GM12892 (cell line): ENCODE measurements at regions not wholly inside any gene's neighbourhood (a gene's known extent, or its start where the extent isn't known, plus 50 kb on each side); places are given as distances from the start of the nearest gene placed in this dataset.
"Not testable (repeated sequence)": the region's sequence is repeated elsewhere in the genome, so short reads cannot be mapped to it uniquely, and the experiment has no call there.

Experiments used
- DNase-seq: peaks from one replicate; pipeline ENCODE4 v3.0.0; 2011; ENCODE audit not compliant: insufficient read length
- FAIRE-seq: peaks from 2 replicates; lab custom pipeline; 2011; peaks lifted over from hg19 to GRCh38; lab: Jason Lieb, UNC
- POLR2A ChIP-seq: IDR thresholded peaks from 2 replicates; pipeline ENCODE4 v1.6.1; 2011; ENCODE audit warnings: low read depth, low read length, control low read depth
- POLR2AphosphoS5 ChIP-seq: IDR thresholded peaks from 2 replicates; pipeline ENCODE4 v1.6.1; 2011; ENCODE audit warnings: low read depth, low read length, control low read depth
- TAF1 ChIP-seq: IDR thresholded peaks from 2 replicates; pipeline ENCODE4 v1.6.1; 2011; ENCODE audit warnings: low read depth, mild to moderate bottlenecking, control low read depth, low read length, borderline replicate concordance

- no peak for FAIRE-seq
- TF ChIP-seq TAF1: no peak
- TF ChIP-seq POLR2A: no peak
- TF ChIP-seq POLR2AphosphoS5: no peak
- DNase-seq: no peak
Measured at GRCh38 chr6:131443014-131443413, 130.0 kb upstream of the ARG1 start.

GRCh38 chr6:131443514-131443913 is 129.5 kb upstream of the ARG1 start:
- TF ChIP-seq TAF1 (no peak), POLR2A (no peak), POLR2AphosphoS5 (no peak)
- no peak for FAIRE-seq

GRCh38 chr6:131445356-131445755 is 127.7 kb upstream of the ARG1 start:
- FAIRE-seq, DNase-seq: not testable (repeated sequence)

More at GRCh38 chr6:131443514-131443913, 129.5 kb upstream of the ARG1 start:
- no peak for DNase-seq

- TF ChIP-seq POLR2A: no peak
- no peak for TF ChIP-seq TAF1
- no peak for TF ChIP-seq POLR2AphosphoS5
- DNase-seq (no peak), FAIRE-seq (no peak)
Measured at GRCh38 chr6:131450861-131451260, 122.2 kb upstream of the ARG1 start.

GRCh38 chr6:131451321-131452144 is 121.5 kb upstream of the ARG1 start:
- DNase-seq (no peak), FAIRE-seq (no peak)
- TF ChIP-seq POLR2A (no peak), TAF1 (no peak), POLR2AphosphoS5 (no peak)

- TF ChIP-seq TAF1 (no peak), POLR2AphosphoS5 (no peak), POLR2A (no peak)
- no peak for FAIRE-seq
- DNase-seq: no peak
Measured at GRCh38 chr6:131453803-131454202, 119.2 kb upstream of the ARG1 start.

- DNase-seq (no peak), FAIRE-seq (no peak)
- no peak for TF ChIP-seq POLR2AphosphoS5
- TF ChIP-seq POLR2A: no peak
- TF ChIP-seq TAF1: no peak
Measured at GRCh38 chr6:131456565-131456964, 116.5 kb upstream of the ARG1 start.

- FAIRE-seq (no peak), DNase-seq (no peak)
- no peak for TF ChIP-seq TAF1
- TF ChIP-seq POLR2A: no peak
- TF ChIP-seq POLR2AphosphoS5: no peak
Measured at GRCh38 chr6:131459005-131459404, 114.0 kb upstream of the ARG1 start.

- TF ChIP-seq POLR2AphosphoS5 (no peak), TAF1 (no peak), POLR2A (no peak)
- DNase-seq (no peak), FAIRE-seq (no peak)
Measured at GRCh38 chr6:131460614-131461000, 112.4 kb upstream of the ARG1 start.

GRCh38 chr6:131469130-131469529 is 103.9 kb upstream of the ARG1 start:
- TF ChIP-seq TAF1 (no peak), POLR2A (no peak), POLR2AphosphoS5 (no peak)
- DNase-seq (no peak), FAIRE-seq (no peak)

GRCh38 chr6:131470534-131470933 is 102.5 kb upstream of the ARG1 start:
- DNase-seq (no peak), FAIRE-seq (no peak)
- TF ChIP-seq TAF1 (no peak), POLR2AphosphoS5 (no peak), POLR2A (no peak)

- TF ChIP-seq TAF1 (no peak), POLR2AphosphoS5 (no peak), POLR2A (no peak)
- no peak for DNase-seq
- FAIRE-seq: no peak
Measured at GRCh38 chr6:131471331-131471730, 101.7 kb upstream of the ARG1 start.

- FAIRE-seq: not testable (repeated sequence)
Measured at GRCh38 chr6:131473303-131473702, 99.7 kb upstream of the ARG1 start.

More at GRCh38 chr6:131473303-131473702, 99.7 kb upstream of the ARG1 start:
- DNase-seq: not testable (repeated sequence)
